ENCODE measurements at regions not wholly inside any gene's neighbourhood (a gene's known extent, or its start where the extent isn't known, plus 50 kb on each side); places are given as distances from the start of the nearest gene placed in this dataset.

DNA sequence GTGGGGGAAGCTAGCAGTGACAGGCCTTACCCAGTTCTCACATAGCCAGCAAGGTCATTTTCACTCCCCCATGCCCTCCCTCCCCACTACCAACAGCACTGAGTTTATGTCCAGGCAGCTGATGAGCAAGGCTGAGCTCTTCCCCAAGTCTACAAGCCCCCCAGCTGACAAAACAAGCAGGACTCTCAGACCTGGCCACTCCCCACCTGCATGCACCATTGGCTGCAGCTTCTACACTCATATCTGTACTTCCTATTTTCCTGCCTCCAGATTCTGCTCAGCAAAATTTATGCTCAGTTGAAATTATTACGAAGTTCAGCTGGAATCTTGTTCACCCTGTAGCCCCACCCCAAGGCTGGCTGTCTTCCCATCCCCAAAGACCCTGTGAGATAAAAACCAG lies 339.3 kb downstream of the ARL6IP6 start:
- TF ChIP-seq, protein P1, sequence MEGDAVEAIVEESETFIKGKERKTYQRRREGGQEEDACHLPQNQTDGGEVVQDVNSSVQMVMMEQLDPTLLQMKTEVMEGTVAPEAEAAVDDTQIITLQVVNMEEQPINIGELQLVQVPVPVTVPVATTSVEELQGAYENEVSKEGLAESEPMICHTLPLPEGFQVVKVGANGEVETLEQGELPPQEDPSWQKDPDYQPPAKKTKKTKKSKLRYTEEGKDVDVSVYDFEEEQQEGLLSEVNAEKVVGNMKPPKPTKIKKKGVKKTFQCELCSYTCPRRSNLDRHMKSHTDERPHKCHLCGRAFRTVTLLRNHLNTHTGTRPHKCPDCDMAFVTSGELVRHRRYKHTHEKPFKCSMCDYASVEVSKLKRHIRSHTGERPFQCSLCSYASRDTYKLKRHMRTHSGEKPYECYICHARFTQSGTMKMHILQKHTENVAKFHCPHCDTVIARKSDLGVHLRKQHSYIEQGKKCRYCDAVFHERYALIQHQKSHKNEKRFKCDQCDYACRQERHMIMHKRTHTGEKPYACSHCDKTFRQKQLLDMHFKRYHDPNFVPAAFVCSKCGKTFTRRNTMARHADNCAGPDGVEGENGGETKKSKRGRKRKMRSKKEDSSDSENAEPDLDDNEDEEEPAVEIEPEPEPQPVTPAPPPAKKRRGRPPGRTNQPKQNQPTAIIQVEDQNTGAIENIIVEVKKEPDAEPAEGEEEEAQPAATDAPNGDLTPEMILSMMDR (IDR thresholded peaks at IDR 0.05): no peak
- no peak for TF ChIP-seq EZH2 (IDR thresholded peaks at IDR 0.05; ENCODE audit: borderline replicate concordance, insufficient read depth, low read depth, low read length, poor library complexity, severe bottlenecking)
